ENCODE measurements at regions not wholly inside any gene's neighbourhood (a gene's known extent, or its start where the extent isn't known, plus 50 kb on each side); places are given as distances from the start of the nearest gene placed in this dataset.
"Not testable (repeated sequence)": the region's sequence is repeated elsewhere in the genome, so short reads cannot be mapped to it uniquely, and the experiment has no call there.

DNA sequence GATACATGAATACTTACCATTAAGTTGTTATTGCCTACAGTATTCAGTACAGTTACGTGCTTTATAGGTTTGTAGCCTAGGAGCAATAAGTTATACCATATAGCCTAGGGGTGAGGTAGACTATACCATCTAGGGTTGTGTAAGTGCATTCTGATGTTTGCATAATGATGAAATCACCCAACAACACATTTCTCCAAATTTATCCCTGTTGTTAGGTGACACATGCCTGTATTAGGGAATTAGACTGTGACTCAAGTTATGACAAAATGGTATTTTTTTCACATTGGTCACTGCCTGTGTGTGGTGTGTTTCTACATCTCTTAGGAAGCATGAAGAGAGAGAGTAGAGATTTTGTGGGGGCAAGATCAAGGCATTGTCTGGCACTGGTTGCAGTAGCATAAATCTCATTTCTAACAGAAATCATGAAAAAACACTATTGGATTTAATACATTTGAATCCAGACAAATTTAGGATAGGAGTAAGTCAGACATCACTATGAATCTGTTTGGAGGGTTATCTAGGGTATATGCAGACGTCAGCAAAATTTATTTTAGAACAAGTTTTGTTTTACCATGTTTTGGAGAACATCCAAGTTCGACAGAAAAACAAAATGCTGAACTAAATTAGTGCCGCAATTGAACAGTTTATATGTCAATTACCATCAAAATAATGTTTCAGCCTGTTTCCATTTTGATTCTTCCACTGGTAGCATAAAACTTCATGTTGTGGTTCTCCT lies 332.1 kb downstream of the LMO7 start:
- DNase-seq, result no peak

- DNase-seq, result no peak
Observed at GRCh38 chr13:75963302-75963701, 327.2 kb downstream of the LMO7 start.

DNA sequence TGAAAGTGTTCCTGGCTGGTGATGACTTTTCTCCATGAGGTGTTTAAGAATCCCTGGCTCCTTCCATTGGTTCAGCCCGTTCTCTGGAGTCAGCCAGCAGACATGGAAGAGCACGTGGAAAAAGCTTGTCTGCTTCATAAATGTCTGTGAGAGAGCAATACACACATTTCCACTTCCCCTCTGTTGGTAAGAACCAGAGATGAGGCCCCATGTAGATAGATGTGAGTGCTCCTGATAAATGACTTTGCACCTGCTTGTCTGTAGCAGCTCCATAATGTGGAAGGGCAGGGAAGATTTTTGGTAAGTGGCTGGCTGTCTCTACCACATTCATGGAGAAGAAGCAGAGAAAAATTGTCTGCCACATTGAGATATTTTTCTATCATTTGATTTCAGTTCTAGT lies 325.8 kb downstream of the LMO7 start:
- no peak for DNase-seq

DNA sequence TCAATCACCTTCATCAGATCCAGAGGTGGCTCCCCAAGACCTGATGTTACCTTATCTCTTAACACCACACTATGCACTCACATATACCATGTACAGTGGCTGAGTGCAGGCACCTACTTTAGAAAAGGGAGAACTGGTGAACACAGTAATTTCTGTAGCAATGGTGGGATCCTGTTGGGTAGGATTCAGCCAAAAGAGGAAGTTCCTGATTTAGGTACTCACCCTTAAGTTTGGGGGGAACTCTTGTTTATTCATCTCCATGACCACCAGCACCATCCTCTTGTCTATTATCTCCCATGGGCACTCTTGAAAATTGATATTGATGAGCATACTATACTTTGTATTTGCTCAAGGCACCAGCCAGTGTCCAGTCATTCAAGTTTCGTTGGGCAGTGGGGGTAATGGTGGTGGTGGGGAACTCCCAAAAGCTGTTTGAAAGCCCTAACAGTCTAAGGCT lies 324.4 kb downstream of the LMO7 start:
- DNase-seq, result no peak

GRCh38 chr13:75959861-75960481 lies 323.8 kb downstream of the LMO7 start:
- DNase-seq, result no peak

DNA sequence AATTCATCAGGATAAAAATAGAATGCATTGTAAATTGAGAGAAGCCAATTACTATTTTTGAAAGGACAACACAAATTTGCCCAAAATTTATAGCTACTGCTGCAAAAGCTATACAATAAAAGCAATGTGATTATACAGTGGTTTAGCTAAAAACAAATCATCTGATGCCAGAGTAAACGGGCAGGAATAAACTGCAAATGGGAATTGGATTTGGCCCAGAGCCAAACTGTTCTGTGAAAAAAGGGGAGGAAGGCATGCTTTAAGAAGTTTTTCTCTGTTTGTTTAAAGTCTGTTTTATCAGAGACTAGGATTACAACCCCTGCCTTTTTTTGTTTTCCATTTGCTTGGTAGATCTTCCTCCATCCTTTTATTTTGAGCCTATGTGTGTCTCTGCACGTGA lies 317.5 kb downstream of the LMO7 start:
- not testable (repeated sequence) for DNase-seq

GRCh38 chr13:75947448-75947847 lies 311.3 kb downstream of the LMO7 start:
- DNase-seq, result no peak

- no peak for DNase-seq
Observed at GRCh38 chr13:75946536-75947284, 310.6 kb downstream of the LMO7 start.

- DNase-seq, result no peak
Observed at GRCh38 chr13:75945841-75946482, 309.8 kb downstream of the LMO7 start.

- no peak for DNase-seq
Observed at GRCh38 chr13:75938811-75939560, 302.9 kb downstream of the LMO7 start.

- no peak for DNase-seq
Observed at GRCh38 chr13:75936791-75937190, 300.7 kb downstream of the LMO7 start.

GRCh38 chr13:75935805-75936204 lies 299.7 kb downstream of the LMO7 start:
- DNase-seq, result no peak

GRCh38 chr13:75934889-75935288 lies 298.8 kb downstream of the LMO7 start:
- no peak for DNase-seq

GRCh38 chr13:75932636-75933035 lies 296.5 kb downstream of the LMO7 start:
- no peak for DNase-seq

DNA sequence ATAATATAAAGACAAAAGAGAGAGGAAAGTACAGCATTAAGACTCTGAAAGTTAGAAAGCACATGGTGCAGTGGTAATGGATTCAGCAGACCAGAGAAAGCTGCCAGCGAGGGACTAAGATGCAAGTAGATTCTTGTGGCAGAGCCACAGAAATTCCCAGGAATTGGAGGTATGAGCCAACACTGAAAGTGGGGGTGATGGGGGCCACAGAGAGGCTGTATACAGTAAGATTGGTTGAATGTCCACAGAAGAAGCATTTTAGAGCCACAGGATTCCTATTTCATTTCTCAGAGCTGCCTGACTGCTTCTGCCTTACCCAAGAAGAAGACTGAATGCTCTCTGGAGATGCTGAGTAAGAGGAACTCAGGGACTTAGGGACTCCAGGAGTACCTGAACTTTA lies 295.0 kb downstream of the LMO7 start:
- no peak for DNase-seq

DNA sequence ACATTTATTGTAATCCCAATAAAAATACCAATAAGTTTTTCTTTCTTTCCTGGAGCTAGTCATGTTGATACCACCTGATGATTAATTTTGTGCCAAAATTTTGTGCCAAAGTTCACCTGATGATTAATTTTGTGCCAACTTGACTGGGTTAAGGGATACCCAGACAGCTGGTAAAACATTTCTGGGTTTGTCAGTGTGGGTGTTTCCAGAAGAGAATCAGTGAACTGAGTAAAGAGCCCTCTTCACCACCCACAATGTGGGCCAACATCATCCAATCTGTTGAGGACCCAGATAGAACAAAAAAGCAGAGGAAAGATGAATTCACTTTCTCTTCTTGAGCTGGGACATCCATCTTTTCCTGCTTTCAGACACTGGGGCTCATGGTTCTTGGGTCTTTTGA lies 292.9 kb downstream of the LMO7 start:
- DNase-seq, result no peak

- no peak for DNase-seq
Observed at GRCh38 chr13:75927183-75927669, 291.1 kb downstream of the LMO7 start.

- DNase-seq, result no peak
Observed at GRCh38 chr13:75920536-75920935, 284.4 kb downstream of the LMO7 start.

GRCh38 chr13:75919660-75920199 lies 283.6 kb downstream of the LMO7 start:
- DNase-seq, result no peak

GRCh38 chr13:75915066-75915465 lies 278.9 kb downstream of the LMO7 start:
- DNase-seq, result no peak

- DNase-seq, result no peak
Observed at GRCh38 chr13:75913925-75914324, 277.8 kb downstream of the LMO7 start.

- no peak for DNase-seq
Observed at GRCh38 chr13:75910591-75910990, 274.5 kb downstream of the LMO7 start.

All from NCI-H2029 (cell line).